GM23248 (cell line): ENCODE measurements at regions not wholly inside any gene's neighbourhood (a gene's known extent, or its start where the extent isn't known, plus 50 kb on each side); places are given as distances from the start of the nearest gene placed in this dataset.

ENCODE experiments used
- DNase-seq: peaks from one replicate; pipeline ENCODE4 v3.0.0-alpha.2; 2015
- H2AFZ ChIP-seq: fragments of 200-600 bp; sonication (generic); 2 replicates; pipeline ENCODE4 v1.6.1; 2016; ENCODE audit warnings: antibody characterized with exemption
- H3F3A ChIP-seq: fragments of 200-600 bp; sonication (generic); 2 replicates; pipeline ENCODE4 v1.6.1; 2016; ENCODE audit warnings: mild to moderate bottlenecking, antibody characterized with exemption, mixed run types; ENCODE audit not compliant: insufficient read depth
- H3K27ac ChIP-seq: fragments of 200-600 bp; sonication (generic); 2 replicates; pipeline ENCODE4 v1.5.1; 2016; ENCODE audit warnings: mild to moderate bottlenecking
- H3K27me3 ChIP-seq: fragments of 200-600 bp; sonication (generic); replicated peaks from 2 replicates; pipeline ENCODE4 v1.6.1; 2016; ENCODE audit warnings: mild to moderate bottlenecking; ENCODE audit not compliant: insufficient read depth
- H3K36me3 ChIP-seq: fragments of 200-600 bp; sonication (generic); 2 replicates; pipeline ENCODE4 v1.6.1; 2016; ENCODE audit warnings: low read depth, mild to moderate bottlenecking
- H3K4me1 ChIP-seq: fragments of 200-600 bp; sonication (generic); 2 replicates; pipeline ENCODE4 v1.6.1; 2016; ENCODE audit warnings: mild to moderate bottlenecking; ENCODE audit not compliant: insufficient read depth
- H3K4me2 ChIP-seq: fragments of 200-600 bp; sonication (generic); one replicate; pipeline ENCODE4 v1.6.1; 2016; ENCODE audit warnings: mild to moderate bottlenecking; ENCODE audit not compliant: unreplicated experiment
- H3K4me3 ChIP-seq: fragments of 200-600 bp; sonication (generic); 2 replicates; pipeline ENCODE4 v1.5.1; 2016; ENCODE audit warnings: mild to moderate bottlenecking
- H3K79me2 ChIP-seq: fragments of 200-600 bp; sonication (generic); 2 replicates; pipeline ENCODE4 v1.6.1; 2016; ENCODE audit warnings: mild to moderate bottlenecking; ENCODE audit not compliant: insufficient read depth
- H3K9ac ChIP-seq: fragments of 200-600 bp; sonication (generic); 2 replicates; pipeline ENCODE4 v1.6.1; 2016; ENCODE audit warnings: mild to moderate bottlenecking
- H3K9me2 ChIP-seq: fragments of 200-600 bp; sonication (generic); 2 replicates; pipeline ENCODE4 v1.6.1; 2016; ENCODE audit warnings: mixed run types, mild to moderate bottlenecking, moderate library complexity; ENCODE audit not compliant: insufficient read depth
- H3K9me3 ChIP-seq: fragments of 200-600 bp; sonication (generic); one replicate; pipeline ENCODE4 v1.6.1; 2017; ENCODE audit warnings: low read depth
- H4K20me1 ChIP-seq: fragments of 200-600 bp; sonication (generic); 2 replicates; pipeline ENCODE4 v1.6.0; 2016; ENCODE audit not compliant: insufficient read depth
- EZH2 ChIP-seq: fragments of 200-600 bp; sonication (generic); IDR thresholded peaks from 2 replicates; pipeline ENCODE4 v1.6.1; 2018; ENCODE audit warnings: antibody characterized with exemption, mild to moderate bottlenecking; ENCODE audit not compliant: insufficient read depth, poor library complexity, severe bottlenecking
- EZH2phosphoT487 ChIP-seq: fragments of 200-600 bp; sonication (generic); IDR thresholded peaks from 2 replicates; pipeline ENCODE4 v1.6.1; 2018; ENCODE audit warnings: antibody characterized with exemption, moderate library complexity, mild to moderate bottlenecking, low read depth; ENCODE audit not compliant: insufficient read depth
- WGBS, 2 experiments: methylation state at CpG; one replicate each; pipeline ENCODE4 v1.1.6; 2015 to 2017; ENCODE audit warnings: low lambda C conversion rate in 2 of 2, low coverage in 1 of 2; ENCODE audit errors: missing lambda C conversion rate in 2 of 2; 5-methylcytosine and 5-hydroxymethylcytosine counted together
- in situ Hi-C: fragments of 300-500 bp; cut with MboI; formaldehyde crosslinking; loops from 2 replicates; pipeline ENCODE4 v1.15.0; 2020

- peaks cover 30% of the 10 kb centered on the region for H3F3A ChIP-seq
- no peak overlapping the region for H3K9ac ChIP-seq
- H3K4me2 ChIP-seq, result no peak overlapping the region
- no peaks in the 10 kb centered on the region for H3K9me2 ChIP-seq
- no peak for TF ChIP-seq EZH2
- TF ChIP-seq EZH2phosphoT487, result no peak
- H3K79me2 ChIP-seq, result no peaks in the 10 kb centered on the region
- H3K4me1 ChIP-seq, result peaks cover 38% of the 10 kb centered on the region
- no peak for DNase-seq
- no peaks in the 10 kb centered on the region for H4K20me1 ChIP-seq
- in situ Hi-C loops, result no loop called here
- no peak overlapping the region for H3K4me3 ChIP-seq
- WGBS, 2 experiments, result 92 to 97% methylated on average over 4 of the region's 4 CpGs
- H2AFZ ChIP-seq, result no peak overlapping the region
- no peaks in the 10 kb centered on the region for H3K36me3 ChIP-seq
- H3K9me3 ChIP-seq, result no peaks in the 10 kb centered on the region
- H3K27ac ChIP-seq, result no peak overlapping the region
- no peaks in the 10 kb centered on the region for H3K27me3 ChIP-seq
Measured at GRCh38 chr5:91315701-91316100, 67.4 kb downstream of the ARRDC3 start.

DNA sequence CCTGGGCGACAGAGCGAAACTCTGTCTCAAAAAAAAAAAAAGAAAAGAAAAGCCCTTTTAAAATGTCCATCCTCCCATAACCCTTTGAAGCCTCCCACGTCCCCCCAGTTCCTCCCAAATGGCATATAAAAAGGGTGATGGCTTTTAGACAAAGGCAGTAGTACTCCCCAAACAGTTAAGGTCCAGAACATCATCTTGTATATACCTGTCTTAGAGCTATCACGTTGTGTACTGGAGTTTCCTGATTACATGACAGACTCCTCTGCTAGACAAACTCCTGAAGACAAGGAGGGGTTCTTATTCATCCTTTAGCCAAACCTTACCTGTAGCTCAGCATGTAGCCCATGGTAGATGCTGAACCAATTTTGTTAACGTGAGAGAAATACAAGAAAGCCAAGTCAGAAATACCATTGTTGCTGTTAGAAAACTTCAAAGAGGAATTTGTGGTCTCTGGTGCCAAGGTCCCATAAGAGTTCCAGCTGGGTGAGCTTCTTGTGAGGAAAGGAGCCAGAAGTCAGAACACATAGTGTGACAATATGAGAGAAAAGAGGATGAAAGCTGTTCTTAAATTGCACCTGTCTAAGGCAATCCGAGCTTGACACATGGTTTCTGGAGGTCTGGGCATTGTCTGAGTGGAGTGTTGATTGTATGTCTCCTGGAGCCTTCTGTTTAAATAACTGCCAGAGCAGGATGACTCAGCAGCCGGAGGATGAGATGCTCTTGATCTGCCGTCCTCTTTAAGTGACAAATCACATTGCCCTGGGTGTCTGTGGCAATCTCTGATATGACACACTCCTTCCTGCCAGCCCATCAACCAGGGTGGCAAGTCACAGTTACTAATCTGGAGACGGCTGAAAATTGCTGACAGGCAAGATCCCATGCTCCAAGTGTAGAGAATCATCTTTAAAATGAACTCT, 69.1 kb downstream of the ARRDC3 start:
- Histone ChIP-seq H3K9ac (peak overlapping the region; percentile 83), H3K79me2 (no peaks in the 10 kb centered on the region), H3K4me2 (peak overlapping the region; percentile 56), H3K36me3 (no peaks in the 10 kb centered on the region), H3K9me3 (no peaks in the 10 kb centered on the region), H3K27ac (peak overlapping the region; percentile 62), H3F3A (peaks cover 30% of the 10 kb centered on the region), H4K20me1 (no peaks in the 10 kb centered on the region), H3K4me3 (peak overlapping the region; percentile 25), H3K4me1 (peaks cover 40% of the 10 kb centered on the region), H3K9me2 (no peaks in the 10 kb centered on the region), H3K27me3 (no peaks in the 10 kb centered on the region), H2AFZ (no peak overlapping the region)
- DNase-seq, result peak; percentile 97
- in situ Hi-C loops, result no loop called here
- 25 to 29% methylated on average over 9 of the region's 9 CpGs for WGBS, 2 experiments
- TF ChIP-seq EZH2, result no peak
- TF ChIP-seq EZH2phosphoT487, result 0 out of 2 replicates have a peak, but pooled peaks have one; percentile 41

DNA sequence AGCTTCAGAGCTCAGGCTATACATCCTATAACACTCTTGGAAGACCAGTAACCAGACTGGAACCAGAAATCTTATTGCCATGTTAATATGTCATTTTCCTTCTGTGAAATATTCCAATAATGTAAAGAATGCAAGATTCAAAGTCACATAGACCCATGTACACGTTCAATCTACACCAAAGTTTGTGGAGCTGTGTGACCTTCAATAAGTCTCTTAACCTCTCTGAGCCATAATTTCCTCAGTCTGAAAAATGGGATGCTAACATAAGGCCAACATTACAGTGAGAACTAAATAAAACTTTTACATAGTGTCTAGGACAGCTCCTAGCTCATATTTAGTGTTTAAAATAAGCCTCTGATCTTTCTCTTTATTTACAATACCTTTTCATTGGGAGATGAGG, 70.4 kb downstream of the ARRDC3 start:
- no peak overlapping the region for H2AFZ ChIP-seq
- peaks cover 30% of the 10 kb centered on the region for H3F3A ChIP-seq
- H3K9ac ChIP-seq, result peak overlapping the region; percentile 83
- H3K9me2 ChIP-seq, result no peaks in the 10 kb centered on the region
- H3K79me2 ChIP-seq, result no peaks in the 10 kb centered on the region
- in situ Hi-C loops, result no loop called here
- peak overlapping the region; percentile 59 for H3K4me2 ChIP-seq
- H4K20me1 ChIP-seq, result no peaks in the 10 kb centered on the region
- no peak for TF ChIP-seq EZH2
- no peak for TF ChIP-seq EZH2phosphoT487
- no peaks in the 10 kb centered on the region for H3K27me3 ChIP-seq
- no peak for DNase-seq
- WGBS, 2 experiments, result 11 to 23% methylated on average over 1 of the region's 1 CpG
- H3K27ac ChIP-seq, result peak overlapping the region; percentile 95
- H3K36me3 ChIP-seq, result no peaks in the 10 kb centered on the region
- peaks cover 43% of the 10 kb centered on the region for H3K4me1 ChIP-seq
- H3K4me3 ChIP-seq, result peak overlapping the region; percentile 34
- H3K9me3 ChIP-seq, result no peaks in the 10 kb centered on the region

GRCh38 chr5:91311697-91312501, 71.2 kb downstream of the ARRDC3 start:
- peak overlapping the region; percentile 85 for H3K9ac ChIP-seq
- H3K4me2 ChIP-seq, result peak overlapping the region; percentile 61
- H3K9me3 ChIP-seq, result no peaks in the 10 kb centered on the region
- H4K20me1 ChIP-seq, result no peaks in the 10 kb centered on the region
- peak overlapping the region; percentile 95 for H3K27ac ChIP-seq
- in situ Hi-C loops, result no loop called here
- 1% methylated on average over 11 of the region's 11 CpGs for WGBS, 2 experiments
- H3K27me3 ChIP-seq, result no peaks in the 10 kb centered on the region
- H3K4me1 ChIP-seq, result peaks cover 51% of the 10 kb centered on the region
- H2AFZ ChIP-seq, result no peak overlapping the region
- no peaks in the 10 kb centered on the region for H3K9me2 ChIP-seq
- no peaks in the 10 kb centered on the region for H3K79me2 ChIP-seq
- peak overlapping the region; percentile 34 for H3K4me3 ChIP-seq
- peak; percentile 98 for DNase-seq
- peaks cover 30% of the 10 kb centered on the region for H3F3A ChIP-seq
- no peaks in the 10 kb centered on the region for H3K36me3 ChIP-seq
- TF ChIP-seq EZH2 (no peak), EZH2phosphoT487 (0 out of 2 replicates have a peak, but pooled peaks have one; percentile 35)
